Epithelial cell of esophagus (primary cell): ENCODE measurements at regions not wholly inside any gene's neighbourhood (a gene's known extent, or its start where the extent isn't known, plus 50 kb on each side); places are given as distances from the start of the nearest gene placed in this dataset.

Source experiments
- DNase-seq: peaks from one replicate; pipeline ENCODE4 v3.0.0; 2010; ENCODE audit warnings: low read depth
- H3K4me3 ChIP-seq: 2 replicates; pipeline ENCODE4 v1.5.1; 2011; ENCODE audit warnings: mild to moderate bottlenecking, low read length, control low read depth
- TF ChIP-seq, protein P1 (sequence below): IDR thresholded peaks from 2 replicates; pipeline ENCODE4 v1.5.1; 2011; ENCODE audit warnings: low read depth, mild to moderate bottlenecking, low read length, control low read depth, inconsistent platforms; ENCODE audit not compliant: insufficient read depth; ENCODE audit errors: missing control alignments

DNA sequence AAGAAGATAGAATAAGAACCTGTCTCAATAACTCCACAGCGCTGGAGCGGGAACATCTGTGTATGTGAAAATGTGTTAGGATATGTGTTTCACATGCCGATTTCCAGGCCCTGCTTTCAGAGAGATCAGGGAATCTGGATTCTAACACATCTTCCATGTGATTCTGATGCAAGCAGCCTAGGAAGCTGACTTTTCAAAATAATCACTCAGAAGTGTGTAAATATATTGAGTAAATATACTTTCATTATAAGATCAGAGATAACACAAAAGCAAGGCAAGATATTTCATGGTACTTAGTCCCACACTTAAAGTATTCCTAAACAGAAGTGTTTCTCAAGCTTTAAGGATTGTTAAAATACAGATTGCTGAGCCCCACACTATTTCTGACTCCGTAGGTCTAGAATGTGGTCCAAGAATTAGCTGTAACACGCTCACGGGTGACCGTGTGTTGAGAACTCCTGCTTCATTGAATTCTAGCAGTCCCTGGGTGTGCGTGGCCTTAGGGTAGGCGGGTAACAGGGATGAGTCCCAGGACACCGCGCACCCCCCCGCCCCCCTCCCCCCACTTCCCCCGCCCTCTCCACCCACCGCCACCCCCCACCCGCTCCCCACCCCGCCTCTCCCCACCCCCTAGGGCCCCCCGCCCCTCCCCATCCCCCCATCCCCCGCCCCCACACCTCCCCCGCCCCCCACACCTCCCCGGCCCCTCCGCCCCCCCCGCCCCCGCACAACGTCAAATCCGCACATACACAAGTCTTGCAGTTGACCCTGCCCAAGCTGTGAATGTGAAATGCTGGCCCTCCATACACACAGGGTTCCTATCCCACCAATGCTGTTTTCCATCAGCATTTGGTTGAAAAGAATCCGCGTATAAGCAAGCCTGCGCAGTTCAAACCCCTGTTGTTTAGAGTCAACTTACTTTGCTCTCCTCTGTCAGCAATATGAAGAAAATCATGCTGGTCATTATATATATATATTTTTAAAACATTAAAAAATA lies 94.2 kb upstream of the SLC39A10 start:
- no peak for DNase-seq
- no peak overlapping the region for H3K4me3 ChIP-seq
- TF ChIP-seq, protein P1, sequence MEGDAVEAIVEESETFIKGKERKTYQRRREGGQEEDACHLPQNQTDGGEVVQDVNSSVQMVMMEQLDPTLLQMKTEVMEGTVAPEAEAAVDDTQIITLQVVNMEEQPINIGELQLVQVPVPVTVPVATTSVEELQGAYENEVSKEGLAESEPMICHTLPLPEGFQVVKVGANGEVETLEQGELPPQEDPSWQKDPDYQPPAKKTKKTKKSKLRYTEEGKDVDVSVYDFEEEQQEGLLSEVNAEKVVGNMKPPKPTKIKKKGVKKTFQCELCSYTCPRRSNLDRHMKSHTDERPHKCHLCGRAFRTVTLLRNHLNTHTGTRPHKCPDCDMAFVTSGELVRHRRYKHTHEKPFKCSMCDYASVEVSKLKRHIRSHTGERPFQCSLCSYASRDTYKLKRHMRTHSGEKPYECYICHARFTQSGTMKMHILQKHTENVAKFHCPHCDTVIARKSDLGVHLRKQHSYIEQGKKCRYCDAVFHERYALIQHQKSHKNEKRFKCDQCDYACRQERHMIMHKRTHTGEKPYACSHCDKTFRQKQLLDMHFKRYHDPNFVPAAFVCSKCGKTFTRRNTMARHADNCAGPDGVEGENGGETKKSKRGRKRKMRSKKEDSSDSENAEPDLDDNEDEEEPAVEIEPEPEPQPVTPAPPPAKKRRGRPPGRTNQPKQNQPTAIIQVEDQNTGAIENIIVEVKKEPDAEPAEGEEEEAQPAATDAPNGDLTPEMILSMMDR: no peak

DNA sequence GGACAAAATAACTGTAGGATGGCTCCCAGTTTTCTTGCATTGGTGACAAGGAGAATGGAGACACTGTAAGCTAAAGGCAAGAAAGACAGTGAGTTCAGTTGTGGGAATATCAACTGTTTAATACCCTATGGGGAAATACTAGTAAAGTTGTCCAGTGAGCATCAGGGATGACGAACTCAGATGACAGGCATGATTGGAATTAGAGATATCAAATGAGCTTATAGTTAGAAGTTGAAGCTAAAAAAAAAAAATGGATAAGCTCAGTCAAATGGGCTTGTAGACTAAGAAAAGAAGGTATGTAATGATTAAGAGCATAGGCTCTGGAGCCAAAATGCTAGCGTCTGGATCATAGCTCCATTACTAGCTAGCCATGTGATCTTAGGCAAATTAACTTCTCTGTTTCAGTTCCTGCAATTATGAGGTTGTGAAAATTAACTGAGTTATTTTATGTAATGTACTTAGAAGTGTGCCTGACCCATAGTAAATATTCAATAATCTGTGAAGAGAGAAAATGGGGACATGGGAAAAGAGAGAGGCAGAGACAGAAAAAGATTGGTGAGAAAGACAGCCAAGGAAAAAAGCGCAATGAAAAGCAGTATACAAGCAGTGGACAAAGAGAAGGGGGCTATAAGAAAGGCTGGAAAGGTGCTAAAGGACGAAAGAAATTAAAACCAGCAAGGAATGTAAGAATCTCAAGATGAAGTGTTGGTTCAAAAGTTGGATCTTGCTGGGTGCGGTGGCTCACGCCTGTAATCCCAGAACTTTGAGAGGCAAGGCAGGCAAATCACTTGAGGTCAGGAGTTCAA lies 95.7 kb upstream of the SLC39A10 start:
- TF ChIP-seq, protein P1: no peak
- no peak overlapping the region for H3K4me3 ChIP-seq
- DNase-seq: peak; percentile 79

DNA sequence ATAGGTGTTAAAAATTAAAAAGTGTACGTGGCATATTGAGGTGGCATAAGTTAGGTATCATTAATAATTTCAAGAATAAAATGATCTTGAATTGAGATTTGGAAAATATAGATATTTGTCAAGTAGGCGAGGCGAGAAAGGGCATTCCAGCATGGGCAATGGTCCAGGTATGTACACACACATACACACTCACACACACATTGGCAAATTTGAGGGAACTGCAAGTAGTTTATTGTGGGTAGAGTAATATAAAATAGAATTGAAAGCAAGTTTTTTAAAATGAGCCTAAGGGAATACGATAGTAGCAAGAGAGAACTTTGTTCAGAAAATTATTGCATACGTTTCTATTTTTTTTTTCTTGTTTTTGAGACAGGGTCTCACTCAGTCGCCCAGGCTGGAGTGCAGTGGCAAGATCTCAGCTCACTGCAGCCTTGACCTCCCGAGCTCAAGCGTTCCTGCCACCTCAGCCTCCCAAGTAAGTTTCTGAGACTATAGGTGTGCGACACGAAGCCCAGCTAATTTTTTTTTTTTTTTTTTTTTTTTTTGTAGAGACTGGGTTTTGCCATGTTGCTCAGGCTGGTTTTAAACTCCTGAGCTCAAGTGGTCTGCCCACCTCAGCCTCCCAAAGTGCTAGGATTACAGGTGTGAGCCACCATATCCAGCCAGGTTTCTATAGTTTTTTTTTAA lies 96.7 kb upstream of the SLC39A10 start:
- no peak overlapping the region for H3K4me3 ChIP-seq
- DNase-seq: no peak
- TF ChIP-seq, protein P1: no peak

DNA sequence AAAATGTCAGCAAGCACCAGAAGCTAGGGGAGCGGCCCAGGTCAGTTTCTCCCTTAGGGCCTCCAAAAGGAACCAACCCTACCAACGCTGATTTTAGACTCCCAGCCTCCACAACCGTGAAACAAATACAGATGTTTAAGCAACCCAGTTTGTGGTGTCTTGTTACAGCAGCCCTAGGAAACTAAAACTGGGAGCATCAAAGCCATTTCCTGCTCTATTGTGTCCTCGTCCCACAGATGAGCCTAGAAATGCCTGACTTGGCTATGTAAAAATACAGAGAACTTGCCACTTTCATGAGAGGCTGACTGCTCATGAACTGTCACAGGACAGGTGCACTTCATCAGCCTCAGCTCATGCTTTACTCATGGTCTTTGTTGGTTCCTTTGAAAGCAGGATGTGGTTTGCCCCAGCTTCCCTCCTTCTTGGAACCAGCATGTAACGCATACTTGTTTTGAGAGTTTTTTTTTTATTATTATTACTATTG lies 97.6 kb upstream of the SLC39A10 start:
- peak; percentile 49 for DNase-seq
- H3K4me3 ChIP-seq: no peak overlapping the region

DNA sequence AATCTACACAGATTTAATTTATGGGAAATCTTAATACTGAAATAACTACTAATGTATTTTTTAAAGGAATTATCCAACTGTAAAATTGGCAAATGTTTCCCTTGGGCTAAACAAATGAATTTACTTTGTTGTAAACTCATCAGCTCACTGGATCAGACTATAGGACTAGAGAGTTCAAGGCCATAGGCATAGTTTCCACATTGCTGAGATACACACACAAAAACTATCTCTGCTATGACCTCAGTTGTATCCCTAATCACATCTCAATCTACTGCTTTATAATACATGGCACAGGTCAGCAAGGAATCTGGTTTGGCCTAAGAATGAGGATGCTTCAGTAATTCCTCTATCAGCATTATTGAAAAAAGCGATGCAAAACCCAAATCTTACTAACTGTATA lies 101.1 kb upstream of the SLC39A10 start:
- no peak for DNase-seq
- TF ChIP-seq, protein P1: no peak
- no peak overlapping the region for H3K4me3 ChIP-seq

More for the DNA sequence above, 97.6 kb upstream of the SLC39A10 start:
- TF ChIP-seq, protein P1: no peak

DNA sequence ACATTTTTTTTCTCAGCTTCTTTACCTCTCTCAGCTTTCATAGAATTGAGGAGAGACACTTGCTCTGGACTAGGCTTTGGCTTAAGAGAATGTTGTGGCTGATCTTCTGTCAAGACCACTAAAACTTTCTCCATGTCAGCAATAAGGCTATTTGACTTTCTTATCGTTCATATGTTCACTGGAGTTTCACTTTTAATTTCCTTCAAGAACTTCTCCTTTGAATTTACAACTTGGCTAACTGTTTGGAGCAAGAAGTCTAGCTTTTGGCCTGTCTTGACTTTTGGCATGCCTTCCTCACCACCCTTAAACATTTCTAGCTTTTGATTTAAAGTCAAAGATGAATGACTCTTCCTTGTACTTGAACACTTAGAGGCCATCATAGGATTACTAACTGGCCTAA lies 104.4 kb upstream of the SLC39A10 start:
- TF ChIP-seq, protein P1: no peak
- DNase-seq: no peak
- H3K4me3 ChIP-seq: no peak overlapping the region
